Activated T-cell treated with anti-CD3 and anti-CD28 coated beads for 1 hour (primary cell): ENCODE measurements at regions not wholly inside any gene's neighbourhood (a gene's known extent, or its start where the extent isn't known, plus 50 kb on each side); places are given as distances from the start of the nearest gene placed in this dataset.
A peak's percentile ranks its signal among the peaks of the same experiment; 100 is the strongest.
"Not testable (repeated sequence)": the region's sequence is repeated elsewhere in the genome, so short reads cannot be mapped to it uniquely, and the experiment has no call there.

Source experiments
- DNase-seq: peaks from one replicate; pipeline ENCODE4 v3.0.0-alpha.2; 2020; ENCODE audit warnings: low read depth

- no peak for DNase-seq
Observed at GRCh38 chr1:148315071-148315811, 163.2 kb upstream of the NBPF11 start.

GRCh38 chr1:148310807-148311206 lies 158.7 kb upstream of the NBPF11 start:
- DNase-seq, result no peak

GRCh38 chr1:148309940-148310500 lies 157.9 kb upstream of the NBPF11 start:
- no peak for DNase-seq

GRCh38 chr1:148308832-148309458 lies 156.9 kb upstream of the NBPF11 start:
- no peak for DNase-seq

GRCh38 chr1:148307583-148308185 lies 155.6 kb upstream of the NBPF11 start:
- DNase-seq, result no peak

GRCh38 chr1:148304935-148305334 lies 152.9 kb upstream of the NBPF11 start:
- not testable (repeated sequence) for DNase-seq

- peak; percentile 19 for DNase-seq
Observed at GRCh38 chr1:148302586-148303364, 150.7 kb upstream of the NBPF11 start.

GRCh38 chr1:148297852-148298251 lies 145.8 kb upstream of the NBPF11 start:
- DNase-seq, result not testable (repeated sequence)

GRCh38 chr1:148296511-148296910 lies 144.4 kb upstream of the NBPF11 start:
- DNase-seq, result no peak

- DNase-seq, result no peak
Observed at GRCh38 chr1:148294116-148294807, 142.2 kb upstream of the NBPF11 start.

GRCh38 chr1:148293651-148294050 lies 141.6 kb upstream of the NBPF11 start:
- DNase-seq, result no peak

- no peak for DNase-seq
Observed at GRCh38 chr1:148292915-148293314, 140.8 kb upstream of the NBPF11 start.

- DNase-seq, result no peak
Observed at GRCh38 chr1:148290881-148291280, 138.8 kb upstream of the NBPF11 start.

GRCh38 chr1:148289647-148290046 lies 137.6 kb upstream of the NBPF11 start:
- no peak for DNase-seq

GRCh38 chr1:148285946-148286345 lies 133.9 kb upstream of the NBPF11 start:
- not testable (repeated sequence) for DNase-seq

- not testable (repeated sequence) for DNase-seq
Observed at GRCh38 chr1:148280831-148281572, 128.9 kb upstream of the NBPF11 start.

GRCh38 chr1:148279002-148279542 lies 127.0 kb upstream of the NBPF11 start:
- DNase-seq, result not testable (repeated sequence)

GRCh38 chr1:148277865-148278279 lies 125.8 kb upstream of the NBPF11 start:
- DNase-seq, result not testable (repeated sequence)

GRCh38 chr1:148267066-148267465 lies 115.0 kb upstream of the NBPF11 start:
- not testable (repeated sequence) for DNase-seq
